H9 (cell line): ENCODE measurements at regions not wholly inside any gene's neighbourhood (a gene's known extent, or its start where the extent isn't known, plus 50 kb on each side); places are given as distances from the start of the nearest gene placed in this dataset.

Source experiments
- DNase-seq: peaks from one replicate; pipeline ENCODE4 v3.0.0-alpha.2; 2017
- H2AFZ ChIP-seq: one replicate; pipeline ENCODE4 v1.6.1; 2013; ENCODE audit warnings: mild to moderate bottlenecking, low read length, control low read depth, moderate library complexity
- H2AK5ac ChIP-seq: 2 replicates; pipeline ENCODE4 v1.6.1; 2013; ENCODE audit warnings: low read length, control low read depth, mixed read lengths; ENCODE audit not compliant: insufficient read length
- H2BK120ac ChIP-seq: one replicate; pipeline ENCODE4 v1.6.1; 2013; ENCODE audit warnings: low read depth, mild to moderate bottlenecking, low read length, control low read depth, inconsistent platforms; ENCODE audit not compliant: poor library complexity, severe bottlenecking
- H2BK12ac ChIP-seq: 2 replicates; pipeline ENCODE4 v1.6.1; 2013; ENCODE audit warnings: low read length, control low read depth, mixed read lengths, low read depth; ENCODE audit not compliant: insufficient read length
- H2BK15ac ChIP-seq: 2 replicates; pipeline ENCODE4 v1.6.1; 2013; ENCODE audit warnings: low read depth, low read length, control low read depth
- H2BK20ac ChIP-seq: one replicate; pipeline ENCODE4 v1.6.1; 2013; ENCODE audit warnings: low read depth, mild to moderate bottlenecking, low read length, control low read depth, inconsistent platforms; ENCODE audit not compliant: poor library complexity, severe bottlenecking
- H2BK5ac ChIP-seq: 2 replicates; pipeline ENCODE4 v1.6.1; 2013; ENCODE audit warnings: low read length, control low read depth, mixed read lengths; ENCODE audit not compliant: insufficient read length
- H3K14ac ChIP-seq: 2 replicates; pipeline ENCODE4 v1.6.1; 2013; ENCODE audit warnings: low read length, control low read depth; ENCODE audit not compliant: insufficient read depth
- H3K18ac ChIP-seq: 2 replicates; pipeline ENCODE4 v1.6.1; 2013; ENCODE audit warnings: low read depth, mild to moderate bottlenecking, mixed read lengths, low read length, control low read depth; ENCODE audit not compliant: insufficient read length
- H3K23ac ChIP-seq: 2 replicates; pipeline ENCODE4 v1.6.1; 2013; ENCODE audit warnings: low read length, control low read depth, mixed read lengths, low read depth; ENCODE audit not compliant: insufficient read length
- H3K23me2 ChIP-seq: 2 replicates; pipeline ENCODE4 v1.6.1; 2013; ENCODE audit warnings: low read depth, mild to moderate bottlenecking, mixed read lengths, low read length, control low read depth; ENCODE audit not compliant: insufficient read length, poor library complexity, severe bottlenecking
- H3K27ac ChIP-seq: 2 replicates; pipeline ENCODE4 v1.5.1; 2013; ENCODE audit warnings: low read length, control low read depth, mixed read lengths, low read depth; ENCODE audit not compliant: insufficient read length
- H3K27me3 ChIP-seq: 2 replicates; pipeline ENCODE4 v1.6.1; 2013; ENCODE audit warnings: low read length, control low read depth, inconsistent platforms; ENCODE audit not compliant: insufficient read depth
- H3K4ac ChIP-seq: 2 replicates; pipeline ENCODE4 v1.6.1; 2013; ENCODE audit warnings: low read depth, mild to moderate bottlenecking, control low read depth, inconsistent platforms, low read length, moderate library complexity
- H3K4me1 ChIP-seq: 2 replicates; pipeline ENCODE4 v1.6.1; 2013; ENCODE audit warnings: low read length, control low read depth, inconsistent platforms; ENCODE audit not compliant: insufficient read depth
- H3K4me2 ChIP-seq: 2 replicates; pipeline ENCODE4 v1.6.1; 2013; ENCODE audit warnings: low read length, control low read depth, mixed read lengths; ENCODE audit not compliant: insufficient read length, insufficient read depth
- H3K56ac ChIP-seq: 2 replicates; pipeline ENCODE4 v1.6.1; 2013; ENCODE audit warnings: low read depth, mild to moderate bottlenecking, mixed read lengths, low read length, control low read depth; ENCODE audit not compliant: insufficient read length
- H3K79me1 ChIP-seq: 2 replicates; pipeline ENCODE4 v1.6.1; 2013; ENCODE audit warnings: low read depth, mild to moderate bottlenecking, moderate library complexity, low read length, control low read depth, inconsistent platforms; ENCODE audit not compliant: insufficient read depth, poor library complexity, severe bottlenecking
- H3K79me2 ChIP-seq: 2 replicates; pipeline ENCODE4 v1.6.1; 2013; ENCODE audit warnings: low read length, control low read depth, inconsistent platforms; ENCODE audit not compliant: insufficient read depth
- H3K9ac ChIP-seq: 2 replicates; pipeline ENCODE4 v1.6.1; 2013; ENCODE audit warnings: low read length, control low read depth, mixed read lengths; ENCODE audit not compliant: insufficient read length; ENCODE audit errors: extremely low read depth
- H3K9me3 ChIP-seq: one replicate; pipeline ENCODE4 v1.6.1; 2013; ENCODE audit warnings: low read depth, low read length, inconsistent platforms; ENCODE audit not compliant: control insufficient read depth
- H3T11ph ChIP-seq: one replicate; pipeline ENCODE4 v1.6.1; 2013; ENCODE audit warnings: mild to moderate bottlenecking, low read length, control low read depth, inconsistent platforms
- H4K20me1 ChIP-seq: one replicate; pipeline ENCODE4 v1.6.1; 2013; ENCODE audit not compliant: control insufficient read depth, insufficient read length, insufficient read depth
- H4K5ac ChIP-seq: 2 replicates; pipeline ENCODE4 v1.6.1; 2013; ENCODE audit warnings: low read depth, mild to moderate bottlenecking, mixed read lengths, low read length, control low read depth; ENCODE audit not compliant: insufficient read length
- H4K8ac ChIP-seq: replicated peaks from 2 replicates; pipeline ENCODE4 v1.6.1; 2013; ENCODE audit warnings: low read length, control low read depth, mixed read lengths, low read depth; ENCODE audit not compliant: insufficient read length
- H4K91ac ChIP-seq: 2 replicates; pipeline ENCODE4 v1.6.1; 2013; ENCODE audit warnings: low read depth, mild to moderate bottlenecking, moderate library complexity, mixed read lengths, low read length, control low read depth; ENCODE audit not compliant: insufficient read length
- H3K27ac Mint-ChIP-seq, 3 experiments: 2 replicates in 2 of 3; 3 replicates in 1 of 3; pipeline ENCODE4 v1.8.0; 2020 to 2021; ENCODE audit warnings: mixed read lengths in 3 of 3, mild to moderate bottlenecking in 1 of 3, moderate library complexity in 1 of 3
- H3K27me3 Mint-ChIP-seq: 2 replicates; pipeline ENCODE4 v1.8.0; 2021; ENCODE audit warnings: low read depth, mild to moderate bottlenecking, moderate library complexity, mixed read lengths
- H3K36me3 Mint-ChIP-seq, 3 experiments: 2 replicates in 2 of 3; 3 replicates in 1 of 3; pipeline ENCODE4 v1.8.0; 2020 to 2021; ENCODE audit warnings: low read depth in 3 of 3, mixed read lengths in 3 of 3; ENCODE audit not compliant: insufficient read depth in 1 of 3
- H3K4me1 Mint-ChIP-seq, 2 experiments: 2 replicates each; pipeline ENCODE4 v1.8.0; 2020; ENCODE audit warnings: mixed read lengths in 2 of 2
- H3K4me3 Mint-ChIP-seq, 2 experiments: 2 replicates in 1 of 2; 3 replicates in 1 of 2; pipeline ENCODE4 v1.8.0; 2020 to 2021; ENCODE audit warnings: mild to moderate bottlenecking in 2 of 2, mixed read lengths in 2 of 2, moderate library complexity in 1 of 2
- H3K9me3 Mint-ChIP-seq, 2 experiments: 2 replicates in 1 of 2; 3 replicates in 1 of 2; pipeline ENCODE4 v1.8.0; 2020; ENCODE audit warnings: mild to moderate bottlenecking in 2 of 2, mixed read lengths in 2 of 2, moderate library complexity in 1 of 2
- CTCF ChIP-seq: fragments of 200-600 bp; sonication (generic); conservative IDR thresholded peaks from 3 replicates; pipeline ENCODE4 v1.8.0; 2021; ENCODE audit warnings: antibody characterized with exemption, mild to moderate bottlenecking
- WGBS: extraction: QIAGEN DNeasy Blood & Tissue Kit; methylation state at CpG from one replicate; pipeline ENCODE4 v1.1.7; 2013; ENCODE audit warnings: missing lambda C conversion rate, low lambda C conversion rate, mixed read lengths; ENCODE audit not compliant: insufficient read length; ENCODE audit errors: extremely low coverage; 5-methylcytosine and 5-hydroxymethylcytosine counted together

GRCh38 chr2:2657121-2657962, 326.3 kb upstream of the MYT1L start:
- H2AFZ ChIP-seq, result no peak overlapping the region
- H3K79me1 ChIP-seq, result no peaks in the 10 kb centered on the region
- no peak overlapping the region for H3T11ph ChIP-seq
- no peak overlapping the region for H2BK15ac ChIP-seq
- H3K27me3 Mint-ChIP-seq, result peaks cover 12% of the 10 kb centered on the region
- H3K4me3 Mint-ChIP-seq, result no peak overlapping the region
- no peaks in the 10 kb centered on the region for H3K9me3 ChIP-seq
- H3K9ac ChIP-seq, result no peak overlapping the region
- no peak overlapping the region for H2BK5ac ChIP-seq
- peaks cover 23 to 26% of the 10 kb centered on the region in 2 experiments for H3K9me3 Mint-ChIP-seq
- no peaks in the 10 kb centered on the region for H3K23me2 ChIP-seq
- no peak overlapping the region for H2BK12ac ChIP-seq
- H3K4me2 ChIP-seq, result no peak overlapping the region
- H3K27ac ChIP-seq, result no peak overlapping the region
- no peaks in the 10 kb centered on the region for H3K4me1 ChIP-seq
- peaks cover 0 to 12% (median 12%) of the 10 kb centered on the region in 3 experiments; a peak in 3 of 7 replicates for H3K36me3 Mint-ChIP-seq
- no peak for TF ChIP-seq CTCF
- no peak overlapping the region for H3K56ac ChIP-seq
- H4K5ac ChIP-seq, result no peak overlapping the region
- H2BK120ac ChIP-seq, result no peak overlapping the region
- H3K23ac ChIP-seq, result no peak overlapping the region
- no peak overlapping the region; the same call in 1 of the 2 replicates for H3K14ac ChIP-seq
- no peaks in the 10 kb centered on the region for H3K79me2 ChIP-seq
- WGBS, result no CpG with 5 or more reads among the region's 15 CpGs
- H3K4me1 Mint-ChIP-seq, result peaks cover 4 to 17% of the 10 kb centered on the region in 2 experiments; a peak in 3 of 4 replicates
- no peak overlapping the region for H3K18ac ChIP-seq
- no peak overlapping the region for H2AK5ac ChIP-seq
- H3K27me3 ChIP-seq, result no peaks in the 10 kb centered on the region
- no peak overlapping the region for H3K27ac Mint-ChIP-seq
- H3K4ac ChIP-seq, result no peak overlapping the region
- H4K20me1 ChIP-seq, result no peaks in the 10 kb centered on the region
- H2BK20ac ChIP-seq, result no peak overlapping the region
- no peak overlapping the region for H4K91ac ChIP-seq
- no peak overlapping the region for H4K8ac ChIP-seq
- DNase-seq, result no peak
